ENCODE measurements at regions not wholly inside any gene's neighbourhood (a gene's known extent, or its start where the extent isn't known, plus 50 kb on each side); places are given as distances from the start of the nearest gene placed in this dataset.
"Not testable (repeated sequence)": the region's sequence is repeated elsewhere in the genome, so short reads cannot be mapped to it uniquely, and the experiment has no call there.

DNA sequence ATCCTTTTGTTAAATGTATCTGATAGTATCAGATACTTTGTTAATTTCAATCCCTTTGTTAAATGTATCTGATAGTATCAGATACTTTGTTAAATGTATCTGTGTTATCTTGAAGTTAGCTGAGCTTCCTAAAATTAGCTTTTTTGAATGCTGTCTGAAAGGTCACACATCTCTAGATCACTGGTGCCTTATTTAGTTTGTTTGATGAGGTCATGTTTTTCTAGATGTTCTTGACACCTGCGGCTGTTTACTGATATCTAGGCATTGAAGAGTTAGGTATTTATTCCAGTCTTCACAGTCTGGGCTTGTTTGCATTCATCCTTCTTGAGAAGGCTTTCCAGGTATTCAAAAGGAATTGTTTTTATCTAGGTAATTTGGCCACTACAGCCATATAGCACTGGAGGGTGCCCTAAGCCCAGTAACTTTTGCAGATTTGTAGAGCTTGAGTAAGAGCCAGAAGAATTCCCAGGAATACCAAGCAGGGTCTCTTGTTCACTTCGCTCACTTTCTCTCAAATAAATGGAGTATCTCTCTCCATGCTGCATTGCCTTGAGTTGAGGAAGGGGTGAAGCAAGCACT is 435.4 kb upstream of the GRAMD2B start:
- TF ChIP-seq, protein P1, sequence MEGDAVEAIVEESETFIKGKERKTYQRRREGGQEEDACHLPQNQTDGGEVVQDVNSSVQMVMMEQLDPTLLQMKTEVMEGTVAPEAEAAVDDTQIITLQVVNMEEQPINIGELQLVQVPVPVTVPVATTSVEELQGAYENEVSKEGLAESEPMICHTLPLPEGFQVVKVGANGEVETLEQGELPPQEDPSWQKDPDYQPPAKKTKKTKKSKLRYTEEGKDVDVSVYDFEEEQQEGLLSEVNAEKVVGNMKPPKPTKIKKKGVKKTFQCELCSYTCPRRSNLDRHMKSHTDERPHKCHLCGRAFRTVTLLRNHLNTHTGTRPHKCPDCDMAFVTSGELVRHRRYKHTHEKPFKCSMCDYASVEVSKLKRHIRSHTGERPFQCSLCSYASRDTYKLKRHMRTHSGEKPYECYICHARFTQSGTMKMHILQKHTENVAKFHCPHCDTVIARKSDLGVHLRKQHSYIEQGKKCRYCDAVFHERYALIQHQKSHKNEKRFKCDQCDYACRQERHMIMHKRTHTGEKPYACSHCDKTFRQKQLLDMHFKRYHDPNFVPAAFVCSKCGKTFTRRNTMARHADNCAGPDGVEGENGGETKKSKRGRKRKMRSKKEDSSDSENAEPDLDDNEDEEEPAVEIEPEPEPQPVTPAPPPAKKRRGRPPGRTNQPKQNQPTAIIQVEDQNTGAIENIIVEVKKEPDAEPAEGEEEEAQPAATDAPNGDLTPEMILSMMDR (IDR thresholded peaks at IDR 0.05; ENCODE audit: unreplicated experiment), result no peak
- CTCF ChIA-PET, result interaction anchor here (0.6 kb wide), 1 partner anchor 551 kb away, joined by 3 read pairs; no protein-coding TSS in a partner anchor
- DNase-seq, result no peak
- H3K4me1 Mint-ChIP-seq (ENCODE audit: low read depth, unreplicated experiment), result no peaks in the 10 kb centered on the region
- intact Hi-C loops (cut with micrococcal nuclease; ENCODE audit: unreplicated experiment), result no loop called here
- H3K36me3 Mint-ChIP-seq (ENCODE audit: insufficient read depth, unreplicated experiment), result no peaks in the 10 kb centered on the region
- no peak overlapping the region for H3K4me3 Mint-ChIP-seq (ENCODE audit: low read depth, unreplicated experiment)
- no peaks in the 10 kb centered on the region for H3K27me3 Mint-ChIP-seq (ENCODE audit: unreplicated experiment)
- H3K9me3 Mint-ChIP-seq (ENCODE audit: low read depth, unreplicated experiment), result peaks cover 3% of the 10 kb centered on the region
- BruUV-seq (replicated peaks), result no TSS peak
- no peak overlapping the region for H3K27ac Mint-ChIP-seq (ENCODE audit: unreplicated experiment)

DNA sequence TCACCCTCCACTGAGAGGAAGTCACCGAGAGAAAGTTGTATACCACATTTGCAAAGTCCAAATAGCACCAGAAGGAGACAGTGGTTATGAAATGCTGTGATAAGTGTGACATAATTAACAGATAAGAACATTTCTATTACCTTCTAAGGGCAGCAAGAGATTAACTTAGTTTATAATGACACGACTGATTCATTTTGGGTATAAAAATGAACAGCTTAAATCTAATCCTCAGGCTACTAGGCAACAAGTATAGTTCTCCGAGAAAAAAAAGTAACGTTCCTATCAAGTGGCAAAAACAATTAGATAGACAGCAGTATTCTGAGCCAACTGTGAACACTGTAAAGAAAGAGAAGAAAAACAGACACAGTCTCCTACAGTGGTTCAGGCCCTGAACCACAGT is 431.2 kb upstream of the GRAMD2B start:
- no peak overlapping the region for H3K4me3 Mint-ChIP-seq (ENCODE audit: low read depth, unreplicated experiment)
- intact Hi-C loops (cut with micrococcal nuclease; ENCODE audit: unreplicated experiment), result no loop called here
- H3K27ac Mint-ChIP-seq (ENCODE audit: unreplicated experiment), result no peak overlapping the region
- no peak for DNase-seq
- TF ChIP-seq, protein P1 (IDR thresholded peaks at IDR 0.05; ENCODE audit: unreplicated experiment), result no peak
- BruUV-seq (replicated peaks), result no TSS peak
- no peaks in the 10 kb centered on the region for H3K36me3 Mint-ChIP-seq (ENCODE audit: insufficient read depth, unreplicated experiment)
- H3K4me1 Mint-ChIP-seq (ENCODE audit: low read depth, unreplicated experiment), result no peaks in the 10 kb centered on the region
- H3K27me3 Mint-ChIP-seq (ENCODE audit: unreplicated experiment), result no peaks in the 10 kb centered on the region
- H3K9me3 Mint-ChIP-seq (ENCODE audit: low read depth, unreplicated experiment), result no peaks in the 10 kb centered on the region
- CTCF ChIA-PET, result no interaction called here

- intact Hi-C loops (cut with micrococcal nuclease; ENCODE audit: unreplicated experiment); H3K36me3 Mint-ChIP-seq (ENCODE audit: insufficient read depth, unreplicated experiment); H3K27me3 Mint-ChIP-seq (ENCODE audit: unreplicated experiment); H3K4me3 Mint-ChIP-seq (ENCODE audit: low read depth, unreplicated experiment); CTCF ChIA-PET; H3K9me3 Mint-ChIP-seq (ENCODE audit: low read depth, unreplicated experiment); H3K27ac Mint-ChIP-seq (ENCODE audit: unreplicated experiment); H3K4me1 Mint-ChIP-seq (ENCODE audit: low read depth, unreplicated experiment); DNase-seq; BruUV-seq (replicated peaks): not testable (repeated sequence)
Measured at GRCh38 chr5:125999271-126000030, 423.8 kb upstream of the GRAMD2B start.

- Mint-ChIP-seq H3K27me3 (ENCODE audit: unreplicated experiment) (no peaks in the 10 kb centered on the region), H3K36me3 (ENCODE audit: insufficient read depth, unreplicated experiment) (no peaks in the 10 kb centered on the region), H3K4me3 (ENCODE audit: low read depth, unreplicated experiment) (no peak overlapping the region), H3K4me1 (ENCODE audit: low read depth, unreplicated experiment) (no peaks in the 10 kb centered on the region), H3K9me3 (ENCODE audit: low read depth, unreplicated experiment) (no peaks in the 10 kb centered on the region), H3K27ac (ENCODE audit: unreplicated experiment) (no peak overlapping the region)
- DNase-seq, result no peak
- no TSS peak for BruUV-seq (replicated peaks)
- intact Hi-C loops (cut with micrococcal nuclease; ENCODE audit: unreplicated experiment), result no loop called here
- TF ChIP-seq, protein P1 (IDR thresholded peaks at IDR 0.05; ENCODE audit: unreplicated experiment), result no peak
- CTCF ChIA-PET, result no interaction called here
Measured at GRCh38 chr5:126000507-126000906, 422.7 kb upstream of the GRAMD2B start.
